ENCODE measurements at regions not wholly inside any gene's neighbourhood (a gene's known extent, or its start where the extent isn't known, plus 50 kb on each side); places are given as distances from the start of the nearest gene placed in this dataset.

DNA sequence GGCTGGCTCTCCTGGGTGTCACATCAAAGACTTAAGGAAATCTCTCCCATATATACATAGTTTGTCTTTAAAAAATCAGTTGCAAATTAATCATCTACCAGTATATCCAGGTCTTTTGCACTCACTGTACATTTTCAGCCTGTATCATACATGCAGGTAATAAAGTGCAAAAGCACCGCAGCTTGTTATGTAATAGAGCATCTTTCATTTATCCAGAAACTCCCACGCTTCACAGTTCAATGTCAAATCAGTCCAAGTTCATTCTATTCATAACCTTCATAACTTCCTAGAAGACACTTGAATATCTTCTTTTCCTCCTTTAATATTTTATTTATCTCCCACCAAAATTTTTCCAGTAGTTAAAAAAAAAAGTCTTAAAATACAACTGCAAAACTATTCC, 89.6 kb upstream of the KCTD1 start:
- Histone ChIP-seq H3K9me2 (replicated peaks; ENCODE audit: control insufficient read depth, low read length) (no peaks in the 10 kb centered on the region), H4K20me1 (ENCODE audit: control insufficient read depth, insufficient read depth, low read depth, low read length) (no peaks in the 10 kb centered on the region), H3K27me3 (ENCODE audit: control insufficient read depth, low read length) (no peaks in the 10 kb centered on the region), H3K4me2 (ENCODE audit: low read length) (no peak overlapping the region), H3K27ac (ENCODE audit: low read depth, low read length) (no peak overlapping the region), H3K79me2 (ENCODE audit: control insufficient read depth, low read length) (no peaks in the 10 kb centered on the region), H3F3A (ENCODE audit: control insufficient read depth, insufficient read depth) (no peaks in the 10 kb centered on the region), H3K36me3 (ENCODE audit: control insufficient read depth, low read length) (no peaks in the 10 kb centered on the region), H3K9me3 (ENCODE audit: control insufficient read depth, insufficient read depth, low read length) (no peaks in the 10 kb centered on the region), H3K4me1 (ENCODE audit: control insufficient read depth, low read length) (no peaks in the 10 kb centered on the region), H3K4me3 (ENCODE audit: low read length) (no peak overlapping the region)
- TF ChIP-seq, protein P1, sequence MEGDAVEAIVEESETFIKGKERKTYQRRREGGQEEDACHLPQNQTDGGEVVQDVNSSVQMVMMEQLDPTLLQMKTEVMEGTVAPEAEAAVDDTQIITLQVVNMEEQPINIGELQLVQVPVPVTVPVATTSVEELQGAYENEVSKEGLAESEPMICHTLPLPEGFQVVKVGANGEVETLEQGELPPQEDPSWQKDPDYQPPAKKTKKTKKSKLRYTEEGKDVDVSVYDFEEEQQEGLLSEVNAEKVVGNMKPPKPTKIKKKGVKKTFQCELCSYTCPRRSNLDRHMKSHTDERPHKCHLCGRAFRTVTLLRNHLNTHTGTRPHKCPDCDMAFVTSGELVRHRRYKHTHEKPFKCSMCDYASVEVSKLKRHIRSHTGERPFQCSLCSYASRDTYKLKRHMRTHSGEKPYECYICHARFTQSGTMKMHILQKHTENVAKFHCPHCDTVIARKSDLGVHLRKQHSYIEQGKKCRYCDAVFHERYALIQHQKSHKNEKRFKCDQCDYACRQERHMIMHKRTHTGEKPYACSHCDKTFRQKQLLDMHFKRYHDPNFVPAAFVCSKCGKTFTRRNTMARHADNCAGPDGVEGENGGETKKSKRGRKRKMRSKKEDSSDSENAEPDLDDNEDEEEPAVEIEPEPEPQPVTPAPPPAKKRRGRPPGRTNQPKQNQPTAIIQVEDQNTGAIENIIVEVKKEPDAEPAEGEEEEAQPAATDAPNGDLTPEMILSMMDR (IDR thresholded peaks at IDR 0.05; ENCODE audit: low read depth, low read length, poor library complexity, severe bottlenecking) = no peak
- no peak for TF ChIP-seq EZH2phosphoT487 (IDR thresholded peaks at IDR 0.05; ENCODE audit: borderline replicate concordance, low read length)

DNA sequence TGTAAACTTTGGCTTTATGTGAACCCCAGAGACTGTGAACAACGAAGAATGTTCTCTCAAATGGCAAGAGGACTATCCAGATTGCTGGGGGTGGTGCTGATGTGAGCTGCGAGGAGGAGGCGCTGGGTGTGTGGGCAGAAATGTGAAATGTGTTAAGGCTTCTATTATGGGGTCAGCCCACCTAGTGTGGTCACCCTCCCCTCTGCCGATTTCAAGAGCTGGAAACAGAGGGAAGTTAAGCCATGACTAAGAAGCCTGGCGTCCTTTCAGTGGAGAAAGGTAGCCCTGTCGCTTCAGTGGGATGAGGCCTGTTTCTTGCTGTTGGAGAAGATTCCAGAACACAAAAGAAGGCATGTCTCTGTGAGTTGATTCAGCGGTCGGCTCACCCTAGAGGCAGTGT, 89.0 kb upstream of the KCTD1 start:
- H3K4me2 ChIP-seq (ENCODE audit: low read length) = no peak overlapping the region
- no peak for TF ChIP-seq EZH2phosphoT487 (IDR thresholded peaks at IDR 0.05; ENCODE audit: borderline replicate concordance, low read length)
- TF ChIP-seq, protein P1 (IDR thresholded peaks at IDR 0.05; ENCODE audit: low read depth, low read length, poor library complexity, severe bottlenecking) = no peak
- H3K9me2 ChIP-seq (replicated peaks; ENCODE audit: control insufficient read depth, low read length) = no peaks in the 10 kb centered on the region
- no peaks in the 10 kb centered on the region for H4K20me1 ChIP-seq (ENCODE audit: control insufficient read depth, insufficient read depth, low read depth, low read length)
- no peak overlapping the region for H3K27ac ChIP-seq (ENCODE audit: low read depth, low read length)
- H3K4me1 ChIP-seq (ENCODE audit: control insufficient read depth, low read length) = no peaks in the 10 kb centered on the region
- H3K27me3 ChIP-seq (ENCODE audit: control insufficient read depth, low read length) = no peaks in the 10 kb centered on the region
- no peaks in the 10 kb centered on the region for H3F3A ChIP-seq (ENCODE audit: control insufficient read depth, insufficient read depth)
- H3K36me3 ChIP-seq (ENCODE audit: control insufficient read depth, low read length) = no peaks in the 10 kb centered on the region
- no peaks in the 10 kb centered on the region for H3K79me2 ChIP-seq (ENCODE audit: control insufficient read depth, low read length)
- no peaks in the 10 kb centered on the region for H3K9me3 ChIP-seq (ENCODE audit: control insufficient read depth, insufficient read depth, low read length)
- H3K4me3 ChIP-seq (ENCODE audit: low read length) = no peak overlapping the region

DNA sequence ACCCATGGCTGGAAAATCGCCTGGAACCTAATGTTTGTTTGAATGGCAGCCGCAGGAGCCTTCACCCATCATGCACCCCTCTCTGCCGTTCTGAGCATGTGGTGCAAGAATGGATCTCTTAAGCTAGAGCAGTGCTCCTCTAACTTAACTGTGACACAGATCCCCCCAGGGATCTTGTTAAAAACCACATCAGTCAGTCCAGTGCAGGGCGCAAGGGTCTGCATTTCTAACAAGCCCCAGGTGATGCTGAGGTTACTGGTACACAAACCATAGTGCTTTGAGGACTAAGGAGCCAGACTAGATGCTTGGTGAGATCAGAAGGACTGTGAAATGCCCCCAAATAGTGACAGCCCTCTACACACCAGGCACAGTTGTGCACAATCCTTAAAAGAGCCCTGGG, 87.1 kb upstream of the KCTD1 start:
- no peak for TF ChIP-seq EZH2phosphoT487 (IDR thresholded peaks at IDR 0.05; ENCODE audit: borderline replicate concordance, low read length)
- TF ChIP-seq, protein P1 (IDR thresholded peaks at IDR 0.05; ENCODE audit: low read depth, low read length, poor library complexity, severe bottlenecking) = no peak
- H3K4me1 ChIP-seq (ENCODE audit: control insufficient read depth, low read length) = no peaks in the 10 kb centered on the region
- H3K36me3 ChIP-seq (ENCODE audit: control insufficient read depth, low read length) = no peaks in the 10 kb centered on the region
- no peak overlapping the region for H3K4me2 ChIP-seq (ENCODE audit: low read length)
- H3F3A ChIP-seq (ENCODE audit: control insufficient read depth, insufficient read depth) = no peaks in the 10 kb centered on the region
- no peaks in the 10 kb centered on the region for H3K9me2 ChIP-seq (replicated peaks; ENCODE audit: control insufficient read depth, low read length)
- no peaks in the 10 kb centered on the region for H3K79me2 ChIP-seq (ENCODE audit: control insufficient read depth, low read length)
- H3K9me3 ChIP-seq (ENCODE audit: control insufficient read depth, insufficient read depth, low read length) = no peaks in the 10 kb centered on the region
- no peak overlapping the region for H3K4me3 ChIP-seq (ENCODE audit: low read length)
- no peaks in the 10 kb centered on the region for H3K27me3 ChIP-seq (ENCODE audit: control insufficient read depth, low read length)
- no peaks in the 10 kb centered on the region for H4K20me1 ChIP-seq (ENCODE audit: control insufficient read depth, insufficient read depth, low read depth, low read length)
- H3K27ac ChIP-seq (ENCODE audit: low read depth, low read length) = no peak overlapping the region

DNA sequence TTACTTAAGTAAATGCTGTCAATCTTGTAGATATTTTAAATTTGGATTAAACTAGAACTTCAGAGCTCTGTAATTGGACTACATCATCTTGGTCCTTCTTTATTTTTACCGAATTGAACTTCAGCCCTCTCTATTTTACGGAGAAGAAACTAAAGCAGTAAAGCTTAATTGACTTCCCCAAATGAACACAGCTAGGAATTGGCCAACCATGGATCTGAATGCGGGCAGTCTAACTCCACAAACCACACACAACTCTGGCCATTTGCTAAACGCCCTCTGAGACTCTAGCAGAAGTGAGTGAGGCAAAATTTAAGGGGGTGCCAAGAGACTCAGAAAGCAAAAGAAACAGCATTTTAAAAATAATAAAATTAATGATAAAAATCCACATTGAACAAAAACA, 86.3 kb upstream of the KCTD1 start:
- TF ChIP-seq EZH2phosphoT487 (IDR thresholded peaks at IDR 0.05; ENCODE audit: borderline replicate concordance, low read length) = no peak
- TF ChIP-seq, protein P1 (IDR thresholded peaks at IDR 0.05; ENCODE audit: low read depth, low read length, poor library complexity, severe bottlenecking) = no peak
- Histone ChIP-seq H3K79me2 (ENCODE audit: control insufficient read depth, low read length) (no peaks in the 10 kb centered on the region), H3K4me2 (ENCODE audit: low read length) (no peak overlapping the region), H3K4me1 (ENCODE audit: control insufficient read depth, low read length) (no peaks in the 10 kb centered on the region), H3K36me3 (ENCODE audit: control insufficient read depth, low read length) (no peaks in the 10 kb centered on the region), H3K27ac (ENCODE audit: low read depth, low read length) (no peak overlapping the region), H3F3A (ENCODE audit: control insufficient read depth, insufficient read depth) (no peaks in the 10 kb centered on the region), H3K9me2 (replicated peaks; ENCODE audit: control insufficient read depth, low read length) (no peaks in the 10 kb centered on the region), H3K27me3 (ENCODE audit: control insufficient read depth, low read length) (no peaks in the 10 kb centered on the region), H3K4me3 (ENCODE audit: low read length) (no peak overlapping the region), H3K9me3 (ENCODE audit: control insufficient read depth, insufficient read depth, low read length) (no peaks in the 10 kb centered on the region), H4K20me1 (ENCODE audit: control insufficient read depth, insufficient read depth, low read depth, low read length) (no peaks in the 10 kb centered on the region)
